ENCODE measurements at regions not wholly inside any gene's neighbourhood (a gene's known extent, or its start where the extent isn't known, plus 50 kb on each side); places are given as distances from the start of the nearest gene placed in this dataset.

DNA sequence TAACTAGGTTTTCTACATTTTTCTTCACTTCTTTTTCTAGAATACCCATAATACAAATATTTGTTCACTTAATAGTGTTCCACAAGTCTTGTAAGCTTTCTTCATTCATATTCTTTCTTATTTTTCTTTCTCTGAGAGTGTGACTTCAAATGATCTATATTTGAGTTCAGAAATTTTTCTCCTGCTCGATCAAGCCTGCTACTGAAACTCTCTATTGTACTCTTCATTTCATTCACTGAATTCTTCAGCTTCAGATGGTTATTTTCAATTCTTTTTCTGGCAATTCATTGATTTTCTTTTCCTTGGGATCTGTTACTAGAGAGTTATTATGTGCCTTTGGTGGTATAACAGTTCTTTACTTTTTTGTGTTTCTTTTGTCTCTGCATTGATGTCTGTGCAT is 82.5 kb upstream of the CAMK1G start:
- DNase-seq, result no peak

DNA sequence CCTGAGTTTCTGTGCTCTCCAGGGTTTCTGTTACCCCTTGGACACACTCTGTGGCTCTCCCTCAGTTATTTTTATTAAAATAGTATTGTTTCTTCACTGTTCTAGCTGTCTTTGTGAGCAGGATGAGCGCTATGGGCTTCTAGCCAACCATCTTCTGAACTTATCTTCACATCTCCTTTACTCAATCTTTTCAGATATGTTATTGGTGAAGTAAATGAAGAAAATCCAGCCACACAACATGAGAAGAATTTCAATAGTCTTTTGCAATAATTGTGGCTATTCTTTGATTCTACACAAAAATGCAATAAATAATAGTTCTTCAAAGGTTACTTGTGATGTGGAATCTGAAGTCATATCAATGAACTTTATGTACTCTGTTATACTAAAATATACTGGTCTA is 80.3 kb upstream of the CAMK1G start:
- DNase-seq, result no peak

DNA sequence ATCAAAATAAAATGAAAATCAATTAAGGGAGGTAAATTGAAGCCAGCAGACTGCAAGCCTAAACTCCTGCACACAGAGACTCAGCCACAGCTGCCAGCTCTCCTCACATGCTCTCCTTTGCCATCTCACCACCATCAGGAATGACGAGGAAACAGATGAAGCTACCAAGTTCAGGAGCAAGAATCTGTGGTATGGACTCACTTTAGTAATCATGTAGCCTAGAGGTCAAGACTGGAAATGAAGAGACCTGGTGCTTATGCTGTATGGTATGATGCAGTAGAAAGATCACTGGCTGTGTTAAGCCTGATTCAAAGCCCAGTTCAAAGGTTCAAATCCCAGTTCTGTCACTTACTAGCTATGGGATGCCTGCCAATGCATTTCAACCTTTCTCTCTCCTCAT is 78.9 kb upstream of the CAMK1G start:
- DNase-seq, result no peak

DNA sequence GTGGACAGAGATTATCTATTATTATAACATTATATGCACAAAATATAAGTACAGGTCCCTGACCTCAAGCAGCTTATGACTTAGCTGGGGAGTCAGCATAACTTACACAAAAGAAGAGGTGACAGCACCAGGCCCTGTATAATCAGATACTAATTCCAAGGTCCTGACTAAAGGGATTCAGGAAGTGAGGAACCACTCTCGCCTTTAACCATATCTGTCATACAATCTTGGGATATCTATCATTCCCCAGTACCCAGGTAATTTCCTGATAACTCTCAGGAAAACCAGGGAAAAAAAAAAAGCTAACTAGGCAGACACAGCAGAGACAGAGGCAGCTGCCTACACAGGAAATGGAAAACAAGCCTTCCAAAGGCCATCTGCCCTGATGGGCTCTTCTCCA is 78.5 kb upstream of the CAMK1G start:
- DNase-seq, result no peak

DNA sequence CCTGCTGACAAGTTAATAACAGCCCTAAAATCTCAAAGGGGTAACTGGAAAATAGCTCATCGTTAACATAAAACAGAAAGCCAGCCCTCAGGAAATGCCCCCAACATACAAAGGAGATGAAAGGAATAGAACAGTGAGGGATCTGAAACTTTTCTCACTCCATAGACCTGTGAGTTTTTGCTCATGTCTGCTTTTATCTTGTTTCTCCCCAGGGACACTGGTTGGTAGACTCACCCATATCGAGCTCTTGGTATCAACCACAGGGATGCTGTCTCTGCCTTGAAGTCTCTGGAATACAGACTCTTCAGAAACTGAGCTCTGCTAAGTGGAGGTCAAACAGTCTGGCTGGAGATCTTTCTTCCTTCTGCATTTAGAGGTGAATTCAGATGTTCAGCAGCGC is 77.4 kb upstream of the CAMK1G start:
- DNase-seq, result no peak

DNA sequence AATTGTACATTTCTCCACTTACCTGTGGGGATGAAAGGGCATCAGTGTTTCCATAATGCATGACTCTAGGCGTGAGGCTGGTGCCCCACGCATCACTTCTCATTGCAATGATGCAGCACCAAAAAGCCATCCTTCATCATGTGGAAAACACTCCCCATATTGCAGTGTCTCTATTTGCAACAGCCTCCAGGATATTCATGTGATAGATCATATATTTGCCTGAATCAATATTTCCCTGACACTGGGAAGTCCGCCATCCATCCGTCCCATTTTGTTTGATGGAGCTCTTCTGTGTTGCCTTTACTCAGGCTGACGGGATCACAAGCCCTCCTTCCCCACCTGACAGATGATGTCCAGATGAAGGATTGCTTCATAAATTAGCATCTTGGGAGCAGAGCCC is 74.5 kb upstream of the CAMK1G start:
- DNase-seq, result no peak

DNA sequence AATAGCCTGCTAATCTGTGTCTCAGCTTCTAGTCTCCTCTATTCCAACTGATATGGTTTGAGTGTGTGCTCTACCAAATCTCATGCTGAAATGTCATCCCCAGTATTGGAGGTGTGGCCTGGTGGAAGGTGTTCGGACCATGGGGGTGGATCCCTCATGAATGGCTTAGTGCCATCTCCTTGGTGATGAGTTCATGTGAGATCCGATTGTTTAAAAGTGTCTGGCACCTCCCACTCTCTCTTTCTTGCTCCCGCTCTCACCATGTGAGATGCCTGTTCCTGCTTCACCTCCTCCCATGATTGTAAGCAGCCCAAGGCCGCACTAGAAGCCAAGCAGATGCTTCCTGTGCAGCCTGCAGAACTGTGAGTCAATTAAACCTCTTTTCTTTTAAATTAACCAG is 73.5 kb upstream of the CAMK1G start:
- no peak for DNase-seq

DNA sequence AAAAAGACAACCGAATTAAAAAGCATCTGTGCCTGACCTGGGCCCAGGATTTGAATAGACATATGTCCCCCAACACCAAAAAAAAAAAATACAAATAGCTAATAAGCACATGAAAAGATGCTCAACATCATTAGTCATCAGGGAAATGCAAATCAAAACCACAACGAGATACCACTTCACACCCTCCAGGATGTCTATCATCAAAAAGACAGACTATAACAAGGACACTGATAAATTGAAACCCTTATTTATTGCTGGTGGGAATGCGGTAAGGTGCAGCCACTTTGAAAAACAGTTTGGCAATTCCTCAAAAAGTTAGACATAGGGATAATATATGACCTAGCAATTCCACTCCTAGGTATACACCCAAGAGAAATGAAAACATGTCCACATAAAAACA is 72.3 kb upstream of the CAMK1G start:
- DNase-seq, result no peak

DNA sequence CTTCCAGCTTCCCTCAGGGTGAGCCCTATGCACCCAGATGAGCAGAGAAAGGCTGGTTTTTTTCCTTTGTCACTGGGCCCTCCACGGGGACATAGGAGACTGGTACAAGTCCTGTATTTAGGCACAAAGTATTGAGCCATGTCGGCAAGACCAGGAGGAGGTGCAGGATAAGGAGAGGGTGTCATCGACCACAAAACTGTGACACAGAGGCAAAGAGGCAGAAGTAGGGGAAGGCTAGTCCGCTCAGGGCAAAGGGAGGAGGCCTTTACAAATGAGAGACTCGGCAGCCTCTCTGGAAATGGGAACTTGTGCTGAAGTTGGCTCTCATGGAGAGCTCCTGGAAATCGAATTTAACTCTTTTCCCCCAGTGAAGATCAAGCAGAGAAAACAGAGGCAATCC is 70.7 kb upstream of the CAMK1G start:
- DNase-seq, result no peak

DNA sequence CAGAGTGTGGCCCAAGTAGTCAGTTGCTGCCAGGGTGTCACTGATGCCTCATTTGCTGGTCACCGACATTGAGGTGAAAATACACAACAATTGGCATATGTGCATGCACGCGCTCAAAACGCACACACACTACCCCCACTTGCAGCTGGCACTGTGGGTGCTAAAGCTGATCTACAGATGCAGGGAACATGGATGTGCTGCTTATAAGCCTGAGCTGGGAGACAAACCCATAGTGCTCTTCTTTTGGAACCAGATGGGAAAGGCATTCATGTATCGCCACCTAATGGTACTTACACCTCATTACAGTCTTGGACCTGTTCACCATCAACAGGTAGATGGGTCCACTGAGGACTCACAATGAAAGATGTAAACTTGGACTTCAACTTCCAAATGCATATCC is 70.3 kb upstream of the CAMK1G start:
- DNase-seq, result peak; percentile 10

DNA sequence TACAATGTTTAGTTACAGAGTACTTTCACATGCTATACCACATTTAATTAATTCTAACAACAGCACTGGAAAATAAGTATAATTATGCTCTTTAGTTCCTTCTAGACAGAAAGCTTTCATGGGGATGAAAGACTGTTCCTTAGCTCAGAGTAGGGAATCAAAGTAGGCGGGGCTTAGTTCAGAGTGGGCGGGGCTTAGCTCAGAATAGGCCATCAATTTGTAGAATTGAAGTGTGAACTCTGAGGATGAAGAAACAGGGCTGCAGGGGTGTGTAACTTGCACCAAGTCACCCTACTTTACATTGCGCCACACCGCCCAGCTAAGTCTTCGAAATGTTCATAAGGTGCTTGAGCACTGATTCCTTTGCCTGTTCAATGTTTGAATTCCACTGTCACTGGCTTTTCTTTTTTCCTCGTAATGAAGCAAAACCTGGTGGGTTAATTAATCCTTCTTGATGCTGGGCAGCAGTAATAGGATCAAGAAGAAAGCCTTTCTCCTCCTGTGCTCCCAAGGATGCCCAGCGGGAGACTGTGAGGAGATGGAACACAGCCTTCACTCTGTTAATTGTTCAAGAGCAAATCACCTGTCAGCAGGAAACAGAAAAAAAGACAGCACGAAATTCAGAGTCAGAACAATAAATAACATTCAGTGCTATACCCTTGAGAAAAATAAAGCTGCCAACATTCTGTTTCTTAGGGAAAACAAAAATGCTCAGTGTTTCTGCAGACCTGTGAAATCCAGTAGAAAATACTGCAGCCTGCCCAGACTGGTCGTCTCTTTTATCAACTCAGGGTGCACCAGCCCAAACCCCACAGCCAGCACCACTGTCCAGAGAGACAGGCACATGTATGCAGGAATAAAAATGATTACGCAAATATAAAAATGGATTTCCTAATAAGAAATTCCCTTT is 66.5 kb upstream of the CAMK1G start:
- no peak for DNase-seq

DNA sequence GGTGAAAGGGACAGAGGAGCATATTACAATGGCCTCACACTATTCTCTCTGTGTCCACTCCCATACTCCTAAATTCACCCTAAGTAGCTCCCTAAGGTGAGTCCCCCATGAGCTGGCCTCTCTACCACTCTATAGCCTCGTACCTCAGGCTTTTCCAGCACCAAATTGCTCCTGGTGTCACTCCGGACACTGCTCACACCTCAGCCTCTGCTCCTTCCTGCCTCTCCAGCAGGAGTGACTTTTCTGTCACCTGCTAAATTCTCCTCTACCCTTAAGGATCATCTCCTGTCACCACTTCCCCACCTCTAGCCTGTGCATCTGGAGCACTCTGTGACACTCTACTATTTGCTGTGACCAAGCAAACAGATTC is 65.8 kb upstream of the CAMK1G start:
- DNase-seq, result no peak

DNA sequence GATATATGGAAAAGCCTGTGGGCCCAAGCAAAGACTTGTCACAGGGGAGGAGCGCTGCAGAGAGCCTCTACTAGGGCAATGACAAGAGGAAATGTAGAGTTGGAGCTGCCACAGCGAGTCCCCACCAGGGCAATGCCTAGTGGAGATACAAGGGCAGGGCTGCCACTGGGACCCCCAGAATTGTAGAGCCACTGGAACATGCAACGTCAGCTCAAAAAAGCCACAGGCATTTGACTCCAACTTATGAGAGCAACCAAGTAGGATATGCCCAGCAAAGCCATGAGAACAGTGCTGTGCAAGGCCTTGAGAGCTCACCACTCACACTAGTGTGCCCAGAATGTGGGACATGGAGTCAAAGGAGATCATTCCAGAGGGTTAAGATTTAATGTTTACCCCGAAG is 63.7 kb upstream of the CAMK1G start:
- no peak for DNase-seq

DNA sequence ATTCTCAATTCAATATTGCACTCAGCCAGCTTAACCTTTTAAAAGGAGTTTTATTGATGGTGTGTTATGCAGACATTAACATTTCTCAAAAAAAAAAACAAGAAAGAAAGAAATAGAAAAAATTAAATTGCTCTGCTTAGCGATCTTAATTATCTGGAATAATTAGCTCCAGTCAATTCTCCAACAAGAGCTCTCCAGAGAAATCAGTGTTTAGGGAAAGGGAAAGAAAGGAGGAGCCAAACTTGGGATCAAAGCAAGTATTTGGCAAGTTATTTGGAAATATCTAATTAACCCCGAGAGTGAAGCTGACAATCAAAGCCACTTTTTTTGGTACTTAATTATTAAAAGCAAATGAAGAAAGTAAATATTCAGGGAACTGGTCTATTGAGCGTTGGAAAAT is 60.7 kb upstream of the CAMK1G start:
- no peak for DNase-seq

DNA sequence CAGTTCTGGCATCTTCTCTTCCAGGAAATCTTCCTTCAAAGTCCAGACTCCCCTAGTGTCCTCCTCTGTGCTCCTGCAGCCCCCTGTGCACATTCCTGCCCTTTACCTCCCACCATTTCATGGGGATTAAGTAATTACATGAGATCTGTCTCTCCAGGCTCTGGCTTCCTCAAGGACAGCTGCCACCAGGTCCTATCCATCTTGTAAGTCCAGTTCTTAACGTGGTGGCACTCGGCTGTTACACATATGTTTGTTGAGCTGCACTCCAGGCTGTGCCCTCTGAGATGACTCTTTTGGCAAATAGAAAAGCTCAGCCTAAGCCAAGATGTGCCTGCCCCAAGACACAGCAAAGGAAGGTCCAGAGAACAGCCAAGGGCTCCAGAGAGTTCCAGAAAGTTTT is 57.4 kb upstream of the CAMK1G start:
- DNase-seq, result no peak

DNA sequence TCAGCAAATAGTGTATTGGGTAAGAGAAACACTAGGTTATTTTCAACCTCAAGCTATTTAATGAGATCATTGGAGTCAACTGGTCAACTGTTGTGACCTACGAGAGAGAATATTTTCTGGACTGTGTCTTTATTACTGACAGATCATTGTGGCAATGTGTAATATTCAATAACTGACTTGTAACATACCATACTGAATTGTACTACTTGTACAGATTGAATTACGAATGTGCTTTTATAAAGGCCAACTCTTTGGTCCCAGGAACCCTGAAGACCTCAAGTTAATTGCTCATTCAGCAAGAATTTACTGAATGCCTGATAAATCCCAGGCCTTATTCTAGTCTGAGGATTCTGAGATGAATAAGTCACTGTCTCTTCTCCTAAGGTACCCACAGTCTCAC is 56.1 kb upstream of the CAMK1G start:
- DNase-seq, result no peak

DNA sequence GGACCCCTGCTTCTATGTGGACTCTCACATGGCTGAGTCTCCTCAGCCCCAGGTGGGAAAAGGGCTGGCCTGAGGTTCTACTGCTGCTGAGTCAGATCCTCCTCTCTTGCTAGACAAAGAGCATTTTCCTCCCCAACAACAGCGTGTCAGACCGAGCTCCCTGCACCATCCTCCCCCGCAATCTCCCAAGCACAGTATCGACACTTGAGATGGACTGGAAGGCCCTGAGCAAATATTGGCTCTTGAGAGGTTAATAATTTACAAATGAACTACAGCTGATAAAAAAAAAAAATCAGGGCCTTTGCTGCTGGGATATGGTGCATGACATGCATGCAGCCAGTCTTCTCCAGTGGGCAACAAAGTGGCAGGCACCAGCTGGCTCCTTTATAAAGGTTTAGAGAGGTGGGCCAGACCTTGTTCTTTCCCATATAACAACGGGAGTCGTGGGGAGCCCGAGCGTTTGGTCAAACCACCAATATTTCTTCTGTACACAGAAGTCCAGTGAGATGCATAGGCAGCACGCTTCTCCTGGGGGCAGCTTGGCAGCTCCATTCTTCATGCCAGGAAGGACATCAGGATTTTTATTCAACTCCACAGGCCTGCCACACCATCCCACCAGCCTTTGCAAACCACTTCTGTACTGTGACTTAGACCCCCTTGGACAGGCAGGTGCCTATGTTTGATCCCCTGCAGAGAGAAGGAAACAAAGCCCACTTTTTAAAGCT is 55.4 kb upstream of the CAMK1G start:
- no peak for DNase-seq

DNA sequence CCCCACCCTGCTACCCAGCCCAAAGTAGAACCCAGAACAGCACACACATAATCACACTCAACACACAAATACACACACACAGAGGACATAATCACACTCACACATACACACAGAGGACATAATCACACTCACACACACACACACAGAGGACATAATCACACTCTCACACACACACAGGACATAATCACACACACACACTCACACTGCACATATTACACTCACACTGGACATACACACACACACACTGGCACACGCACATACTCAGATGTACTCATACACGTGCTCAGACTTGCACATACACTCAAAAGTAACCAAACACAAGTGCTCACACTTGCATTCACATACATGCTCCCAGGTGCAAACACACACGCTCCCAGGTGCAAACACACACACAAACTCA is 54.3 kb upstream of the CAMK1G start:
- no peak for DNase-seq

DNA sequence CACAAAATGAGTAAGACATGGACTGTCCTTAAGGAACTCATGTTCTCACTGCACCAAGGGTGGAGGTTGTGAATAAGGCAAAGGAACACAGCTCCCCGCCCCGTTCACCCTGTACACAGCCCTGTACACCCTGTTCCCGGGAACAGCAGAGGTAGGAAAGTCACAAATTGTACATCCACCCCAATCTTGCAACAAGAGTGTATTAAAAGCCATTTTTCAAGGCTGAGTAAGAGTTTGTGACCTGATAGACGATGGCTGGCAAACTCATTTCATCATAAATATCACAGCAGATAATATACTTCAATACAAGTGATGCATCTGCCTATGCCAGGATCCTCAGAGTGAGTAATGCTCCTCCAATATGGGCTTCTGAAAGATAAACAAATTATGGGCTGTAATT is 52.5 kb upstream of the CAMK1G start:
- no peak for DNase-seq

DNA sequence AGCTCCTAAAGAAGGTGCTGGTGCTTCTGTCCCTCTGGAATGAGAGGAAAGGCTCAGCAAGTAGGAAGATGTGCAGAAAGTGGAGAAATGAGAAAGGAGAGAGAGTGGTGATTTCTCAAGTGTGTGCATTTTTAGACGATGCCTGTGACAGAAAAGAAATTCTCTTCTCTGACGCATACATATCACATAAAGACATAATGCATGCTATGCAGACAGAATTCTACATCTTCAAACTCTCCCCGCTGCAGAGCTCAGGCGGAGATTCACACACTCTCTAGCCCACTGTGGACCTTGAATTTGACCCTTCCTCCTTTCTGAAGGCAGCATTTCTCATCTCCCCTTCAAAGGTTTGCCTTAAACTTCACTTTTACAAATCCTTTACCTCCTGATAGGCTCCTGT is 52.0 kb upstream of the CAMK1G start:
- DNase-seq, result no peak

All from NCI-H510A (cell line).